Liver (tissue), 8 donors: ENCODE measurements at regions not wholly inside any gene's neighbourhood (a gene's known extent, or its start where the extent isn't known, plus 50 kb on each side); places are given as distances from the start of the nearest gene placed in this dataset.

ENCODE experiments used
- DNase-seq: peaks from one replicate; pipeline ENCODE4 v3.0.0-alpha.2; 2017; ENCODE audit warnings: low spot score
- H3K27ac ChIP-seq, 2 donors: one replicate each; pipeline ENCODE4 v1.7.0; 2013; ENCODE audit warnings: inconsistent platforms in 2 of 2, low read length in 2 of 2, control low read depth in 1 of 2, low read depth in 1 of 2, mild to moderate bottlenecking in 1 of 2
- H3K27me3 ChIP-seq, 4 donors: one replicate each; pipeline versions ENCODE4 v1.6.1 to v1.7.0; 2013; ENCODE audit warnings: low read length in 3 of 4, inconsistent platforms in 1 of 4, mild to moderate bottlenecking in 1 of 4, moderate library complexity in 1 of 4; ENCODE audit not compliant: control insufficient read depth in 4 of 4, insufficient read depth in 4 of 4
- H3K36me3 ChIP-seq, 4 donors: one replicate each; pipeline versions ENCODE4 v1.6.1 to v1.7.0; 2013; ENCODE audit warnings: low read length in 3 of 4, mild to moderate bottlenecking in 3 of 4, low read depth in 1 of 4, moderate library complexity in 1 of 4; ENCODE audit not compliant: control insufficient read depth in 4 of 4, insufficient read depth in 3 of 4
- H3K4me1 ChIP-seq, 4 donors: one replicate each; pipeline versions ENCODE4 v1.6.1 to v1.7.0; 2013; ENCODE audit warnings: low read length in 3 of 4, mild to moderate bottlenecking in 3 of 4, moderate library complexity in 1 of 4; ENCODE audit not compliant: control insufficient read depth in 4 of 4, insufficient read depth in 4 of 4
- H3K4me3 ChIP-seq, 3 donors: one replicate each; pipeline versions ENCODE4 v1.6.1 to v1.7.0; 2013; ENCODE audit warnings: low read length in 3 of 3, control low read depth in 1 of 3, low read depth in 1 of 3, mild to moderate bottlenecking in 1 of 3
- H3K9ac ChIP-seq, 2 donors: one replicate each; pipeline ENCODE4 v1.7.0; 2013; ENCODE audit warnings: low read length in 2 of 2, mild to moderate bottlenecking in 2 of 2, moderate library complexity in 2 of 2, control low read depth in 1 of 2, low read depth in 1 of 2
- H3K9me3 ChIP-seq, 4 donors: one replicate each; pipeline versions ENCODE4 v1.6.1 to v1.7.0; 2013; ENCODE audit warnings: low read length in 3 of 4; ENCODE audit not compliant: control insufficient read depth in 4 of 4
- CTCF ChIP-seq: fragments of 150-350 bp; IDR thresholded peaks from 2 replicates; pipeline ENCODE4 v1.5.1; 2017; ENCODE audit warnings: improper control_type of control experiment, low read depth, low read length; ENCODE audit not compliant: missing input control
- EGR1 ChIP-seq, 2 donors: IDR thresholded peaks; 2 replicates each; pipeline ENCODE4 v1.6.1; 2016 to 2018; ENCODE audit warnings: antibody characterized with exemption in 2 of 2, low read depth in 2 of 2
- FOXA1 ChIP-seq: IDR thresholded peaks from 2 replicates; pipeline ENCODE4 v1.6.1; 2016; ENCODE audit warnings: antibody characterized with exemption
- FOXA2 ChIP-seq: IDR thresholded peaks from 2 replicates; pipeline ENCODE4 v1.6.1; 2016; ENCODE audit warnings: antibody characterized with exemption
- GABPA ChIP-seq, 2 donors: IDR thresholded peaks in 1 of 2; conservative IDR thresholded peaks in 1 of 2; 2 replicates each; pipeline ENCODE4 v1.6.1; 2016; ENCODE audit warnings: antibody characterized with exemption in 2 of 2, mild to moderate bottlenecking in 1 of 2, moderate library complexity in 1 of 2
- HNF4A ChIP-seq, 2 donors: conservative IDR thresholded peaks; 2 replicates each; pipeline ENCODE4 v1.6.1; 2016; ENCODE audit warnings: antibody characterized with exemption in 2 of 2, mild to moderate bottlenecking in 2 of 2
- HNF4G ChIP-seq: IDR thresholded peaks from 2 replicates; pipeline ENCODE4 v1.6.1; 2016; ENCODE audit warnings: antibody characterized with exemption
- JUND ChIP-seq, 2 donors: IDR thresholded peaks; 2 replicates each; pipeline ENCODE4 v1.6.1; 2016; ENCODE audit warnings: antibody characterized with exemption in 2 of 2
- MAX ChIP-seq: IDR thresholded peaks from 2 replicates; pipeline ENCODE4 v1.6.1; 2016; ENCODE audit warnings: antibody characterized with exemption
- NR2F2 ChIP-seq: IDR thresholded peaks from 2 replicates; pipeline ENCODE4 v1.6.1; 2016; ENCODE audit warnings: antibody characterized with exemption
- RAD21 ChIP-seq, 2 donors: IDR thresholded peaks; 2 replicates each; pipeline ENCODE4 v1.6.1; 2016; ENCODE audit warnings: antibody characterized with exemption in 2 of 2, mild to moderate bottlenecking in 2 of 2
- REST ChIP-seq: IDR thresholded peaks from 2 replicates; pipeline ENCODE4 v1.6.1; 2016; ENCODE audit warnings: antibody characterized with exemption, mild to moderate bottlenecking
- RXRA ChIP-seq, 2 donors: IDR thresholded peaks; 2 replicates each; pipeline ENCODE4 v1.6.1; 2017 to 2018; ENCODE audit warnings: antibody characterized with exemption in 2 of 2, mild to moderate bottlenecking in 1 of 2
- SP1 ChIP-seq: IDR thresholded peaks from 2 replicates; pipeline ENCODE4 v1.6.1; 2018; ENCODE audit warnings: antibody characterized with exemption, mild to moderate bottlenecking
- TAF1 ChIP-seq: conservative IDR thresholded peaks from 2 replicates; pipeline ENCODE4 v1.6.1; 2016; ENCODE audit warnings: antibody characterized with exemption, mild to moderate bottlenecking
- YY1 ChIP-seq: IDR thresholded peaks from 2 replicates; pipeline ENCODE4 v1.6.1; 2016; ENCODE audit warnings: antibody characterized with exemption, mild to moderate bottlenecking
- WGBS: extraction: QIAGEN DNeasy Blood & Tissue Kit; methylation state at CpG from one replicate; pipeline ENCODE4 v1.1.7; 2013; 5-methylcytosine and 5-hydroxymethylcytosine counted together
- TF ChIP-seq, protein P1 (sequence below): IDR thresholded peaks from 2 replicates; pipeline ENCODE4 v1.6.1; 2016; ENCODE audit warnings: antibody characterized with exemption
- TF ChIP-seq, protein P2 (sequence below): IDR thresholded peaks from 2 replicates; pipeline ENCODE4 v1.6.1; 2016; ENCODE audit warnings: antibody characterized with exemption
- donor health status: healthy.
- donor health status: healthy.
- donor health status: healthy.
- donor health status: healthy.
- donor health status: healthy.

DNA sequence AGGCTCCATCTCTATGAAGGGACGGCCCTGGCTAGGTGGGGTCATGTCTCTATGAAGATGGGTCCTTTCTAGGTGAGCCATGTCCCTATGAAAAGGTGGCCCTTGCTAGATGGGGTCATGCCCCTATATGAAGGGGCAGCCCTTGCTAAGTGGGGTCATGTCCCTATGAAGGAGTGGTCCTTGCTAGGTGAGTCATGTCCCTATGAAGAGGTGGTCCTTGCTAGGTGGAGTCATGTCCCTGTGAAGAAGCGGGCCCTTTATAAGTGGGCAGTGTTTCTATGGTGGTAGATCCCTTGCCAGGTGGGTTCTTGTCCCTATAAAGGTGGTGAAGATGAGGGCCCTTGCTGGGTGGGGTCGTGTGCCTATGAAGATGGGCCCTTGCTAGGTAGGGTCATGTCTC lies 283.0 kb upstream of the IRX2 start (continued):
- TF ChIP-seq REST (no peak), SP1 (no peak)

GRCh38 chr5:3033033-3033755 lies 281.7 kb upstream of the IRX2 start:
- Histone ChIP-seq H3K4me1 (no peaks in the 10 kb centered on the region), H3K27me3 (no peaks in the 10 kb centered on the region), H3K9ac (no peak overlapping the region), H3K27ac (no peak overlapping the region), H3K4me3 (no peak overlapping the region), H3K36me3 (no peaks in the 10 kb centered on the region), H3K9me3 (peaks cover 0 to 3% (median 0%) of the 10 kb centered on the region in 4 donors)
- no peak for DNase-seq
- TF ChIP-seq REST: no peak
- TF ChIP-seq CTCF: no peak
- no peak for TF ChIP-seq NR2F2
- no peak for TF ChIP-seq JUND (IDR thresholded peaks at IDR 0.05)
- TF ChIP-seq, protein P1, sequence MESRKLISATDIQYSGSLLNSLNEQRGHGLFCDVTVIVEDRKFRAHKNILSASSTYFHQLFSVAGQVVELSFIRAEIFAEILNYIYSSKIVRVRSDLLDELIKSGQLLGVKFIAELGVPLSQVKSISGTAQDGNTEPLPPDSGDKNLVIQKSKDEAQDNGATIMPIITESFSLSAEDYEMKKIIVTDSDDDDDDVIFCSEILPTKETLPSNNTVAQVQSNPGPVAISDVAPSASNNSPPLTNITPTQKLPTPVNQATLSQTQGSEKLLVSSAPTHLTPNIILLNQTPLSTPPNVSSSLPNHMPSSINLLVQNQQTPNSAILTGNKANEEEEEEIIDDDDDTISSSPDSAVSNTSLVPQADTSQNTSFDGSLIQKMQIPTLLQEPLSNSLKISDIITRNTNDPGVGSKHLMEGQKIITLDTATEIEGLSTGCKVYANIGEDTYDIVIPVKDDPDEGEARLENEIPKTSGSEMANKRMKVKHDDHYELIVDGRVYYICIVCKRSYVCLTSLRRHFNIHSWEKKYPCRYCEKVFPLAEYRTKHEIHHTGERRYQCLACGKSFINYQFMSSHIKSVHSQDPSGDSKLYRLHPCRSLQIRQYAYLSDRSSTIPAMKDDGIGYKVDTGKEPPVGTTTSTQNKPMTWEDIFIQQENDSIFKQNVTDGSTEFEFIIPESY: no peak
- TF ChIP-seq RAD21 (IDR thresholded peaks at IDR 0.05): no peak
- no peak for TF ChIP-seq RXRA (IDR thresholded peaks at IDR 0.05)
- TF ChIP-seq SP1: no peak
- TF ChIP-seq EGR1 (IDR thresholded peaks at IDR 0.05; ENCODE audit: low read depth in 2 of 2): no peak
- TF ChIP-seq, protein P2, sequence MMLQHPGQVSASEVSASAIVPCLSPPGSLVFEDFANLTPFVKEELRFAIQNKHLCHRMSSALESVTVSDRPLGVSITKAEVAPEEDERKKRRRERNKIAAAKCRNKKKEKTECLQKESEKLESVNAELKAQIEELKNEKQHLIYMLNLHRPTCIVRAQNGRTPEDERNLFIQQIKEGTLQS: no peak
- no peak for TF ChIP-seq FOXA2
- no peak for TF ChIP-seq HNF4A (conservative IDR thresholded peaks at IDR 0.05)
- TF ChIP-seq GABPA (IDR thresholded peaks at IDR 0.05 in 1 of 2, conservative IDR thresholded peaks at IDR 0.05 in 1 of 2): no peak
- TF ChIP-seq MAX: no peak
- no peak for TF ChIP-seq YY1
- TF ChIP-seq HNF4G: no peak
- TF ChIP-seq TAF1: no peak
- no peak for TF ChIP-seq FOXA1
- 69% methylated on average over 12 of the region's 12 CpGs for WGBS
